H9 (cell line): ENCODE measurements at regions not wholly inside any gene's neighbourhood (a gene's known extent, or its start where the extent isn't known, plus 50 kb on each side); places are given as distances from the start of the nearest gene placed in this dataset.

Experiments
- DNase-seq: peaks from one replicate; pipeline ENCODE4 v3.0.0-alpha.2; 2017
- H2AFZ ChIP-seq: one replicate; pipeline ENCODE4 v1.6.1; 2013; ENCODE audit warnings: mild to moderate bottlenecking, low read length, control low read depth, moderate library complexity
- H2AK5ac ChIP-seq: 2 replicates; pipeline ENCODE4 v1.6.1; 2013; ENCODE audit warnings: low read length, control low read depth, mixed read lengths; ENCODE audit not compliant: insufficient read length
- H2BK120ac ChIP-seq: one replicate; pipeline ENCODE4 v1.6.1; 2013; ENCODE audit warnings: low read depth, mild to moderate bottlenecking, low read length, control low read depth, inconsistent platforms; ENCODE audit not compliant: poor library complexity, severe bottlenecking
- H2BK12ac ChIP-seq: 2 replicates; pipeline ENCODE4 v1.6.1; 2013; ENCODE audit warnings: low read length, control low read depth, mixed read lengths, low read depth; ENCODE audit not compliant: insufficient read length
- H2BK15ac ChIP-seq: 2 replicates; pipeline ENCODE4 v1.6.1; 2013; ENCODE audit warnings: low read depth, low read length, control low read depth
- H2BK20ac ChIP-seq: one replicate; pipeline ENCODE4 v1.6.1; 2013; ENCODE audit warnings: low read depth, mild to moderate bottlenecking, low read length, control low read depth, inconsistent platforms; ENCODE audit not compliant: poor library complexity, severe bottlenecking
- H2BK5ac ChIP-seq: 2 replicates; pipeline ENCODE4 v1.6.1; 2013; ENCODE audit warnings: low read length, control low read depth, mixed read lengths; ENCODE audit not compliant: insufficient read length
- H3K14ac ChIP-seq: 2 replicates; pipeline ENCODE4 v1.6.1; 2013; ENCODE audit warnings: low read length, control low read depth; ENCODE audit not compliant: insufficient read depth
- H3K18ac ChIP-seq: 2 replicates; pipeline ENCODE4 v1.6.1; 2013; ENCODE audit warnings: low read depth, mild to moderate bottlenecking, mixed read lengths, low read length, control low read depth; ENCODE audit not compliant: insufficient read length
- H3K23ac ChIP-seq: 2 replicates; pipeline ENCODE4 v1.6.1; 2013; ENCODE audit warnings: low read length, control low read depth, mixed read lengths, low read depth; ENCODE audit not compliant: insufficient read length
- H3K23me2 ChIP-seq: 2 replicates; pipeline ENCODE4 v1.6.1; 2013; ENCODE audit warnings: low read depth, mild to moderate bottlenecking, mixed read lengths, low read length, control low read depth; ENCODE audit not compliant: insufficient read length, poor library complexity, severe bottlenecking
- H3K27ac ChIP-seq: 2 replicates; pipeline ENCODE4 v1.5.1; 2013; ENCODE audit warnings: low read length, control low read depth, mixed read lengths, low read depth; ENCODE audit not compliant: insufficient read length
- H3K27me3 ChIP-seq: 2 replicates; pipeline ENCODE4 v1.6.1; 2013; ENCODE audit warnings: low read length, control low read depth, inconsistent platforms; ENCODE audit not compliant: insufficient read depth
- H3K4ac ChIP-seq: 2 replicates; pipeline ENCODE4 v1.6.1; 2013; ENCODE audit warnings: low read depth, mild to moderate bottlenecking, control low read depth, inconsistent platforms, low read length, moderate library complexity
- H3K4me1 ChIP-seq: 2 replicates; pipeline ENCODE4 v1.6.1; 2013; ENCODE audit warnings: low read length, control low read depth, inconsistent platforms; ENCODE audit not compliant: insufficient read depth
- H3K4me2 ChIP-seq: 2 replicates; pipeline ENCODE4 v1.6.1; 2013; ENCODE audit warnings: low read length, control low read depth, mixed read lengths; ENCODE audit not compliant: insufficient read length, insufficient read depth
- H3K56ac ChIP-seq: 2 replicates; pipeline ENCODE4 v1.6.1; 2013; ENCODE audit warnings: low read depth, mild to moderate bottlenecking, mixed read lengths, low read length, control low read depth; ENCODE audit not compliant: insufficient read length
- H3K79me1 ChIP-seq: 2 replicates; pipeline ENCODE4 v1.6.1; 2013; ENCODE audit warnings: low read depth, mild to moderate bottlenecking, moderate library complexity, low read length, control low read depth, inconsistent platforms; ENCODE audit not compliant: insufficient read depth, poor library complexity, severe bottlenecking
- H3K79me2 ChIP-seq: 2 replicates; pipeline ENCODE4 v1.6.1; 2013; ENCODE audit warnings: low read length, control low read depth, inconsistent platforms; ENCODE audit not compliant: insufficient read depth
- H3K9ac ChIP-seq: 2 replicates; pipeline ENCODE4 v1.6.1; 2013; ENCODE audit warnings: low read length, control low read depth, mixed read lengths; ENCODE audit not compliant: insufficient read length; ENCODE audit errors: extremely low read depth
- H3K9me3 ChIP-seq: one replicate; pipeline ENCODE4 v1.6.1; 2013; ENCODE audit warnings: low read depth, low read length, inconsistent platforms; ENCODE audit not compliant: control insufficient read depth
- H3T11ph ChIP-seq: one replicate; pipeline ENCODE4 v1.6.1; 2013; ENCODE audit warnings: mild to moderate bottlenecking, low read length, control low read depth, inconsistent platforms
- H4K20me1 ChIP-seq: one replicate; pipeline ENCODE4 v1.6.1; 2013; ENCODE audit not compliant: control insufficient read depth, insufficient read length, insufficient read depth
- H4K5ac ChIP-seq: 2 replicates; pipeline ENCODE4 v1.6.1; 2013; ENCODE audit warnings: low read depth, mild to moderate bottlenecking, mixed read lengths, low read length, control low read depth; ENCODE audit not compliant: insufficient read length
- H4K8ac ChIP-seq: replicated peaks from 2 replicates; pipeline ENCODE4 v1.6.1; 2013; ENCODE audit warnings: low read length, control low read depth, mixed read lengths, low read depth; ENCODE audit not compliant: insufficient read length
- H4K91ac ChIP-seq: 2 replicates; pipeline ENCODE4 v1.6.1; 2013; ENCODE audit warnings: low read depth, mild to moderate bottlenecking, moderate library complexity, mixed read lengths, low read length, control low read depth; ENCODE audit not compliant: insufficient read length
- H3K27ac Mint-ChIP-seq, 3 experiments: 2 replicates in 2 of 3; 3 replicates in 1 of 3; pipeline ENCODE4 v1.8.0; 2020 to 2021; ENCODE audit warnings: mixed read lengths in 3 of 3, mild to moderate bottlenecking in 1 of 3, moderate library complexity in 1 of 3
- H3K27me3 Mint-ChIP-seq: 2 replicates; pipeline ENCODE4 v1.8.0; 2021; ENCODE audit warnings: low read depth, mild to moderate bottlenecking, moderate library complexity, mixed read lengths
- H3K36me3 Mint-ChIP-seq, 3 experiments: 2 replicates in 2 of 3; 3 replicates in 1 of 3; pipeline ENCODE4 v1.8.0; 2020 to 2021; ENCODE audit warnings: low read depth in 3 of 3, mixed read lengths in 3 of 3; ENCODE audit not compliant: insufficient read depth in 1 of 3
- H3K4me1 Mint-ChIP-seq, 2 experiments: 2 replicates each; pipeline ENCODE4 v1.8.0; 2020; ENCODE audit warnings: mixed read lengths in 2 of 2
- H3K4me3 Mint-ChIP-seq, 2 experiments: 2 replicates in 1 of 2; 3 replicates in 1 of 2; pipeline ENCODE4 v1.8.0; 2020 to 2021; ENCODE audit warnings: mild to moderate bottlenecking in 2 of 2, mixed read lengths in 2 of 2, moderate library complexity in 1 of 2
- H3K9me3 Mint-ChIP-seq, 2 experiments: 2 replicates in 1 of 2; 3 replicates in 1 of 2; pipeline ENCODE4 v1.8.0; 2020; ENCODE audit warnings: mild to moderate bottlenecking in 2 of 2, mixed read lengths in 2 of 2, moderate library complexity in 1 of 2
- CTCF ChIP-seq: fragments of 200-600 bp; sonication (generic); conservative IDR thresholded peaks from 3 replicates; pipeline ENCODE4 v1.8.0; 2021; ENCODE audit warnings: antibody characterized with exemption, mild to moderate bottlenecking
- WGBS: extraction: QIAGEN DNeasy Blood & Tissue Kit; methylation state at CpG from one replicate; pipeline ENCODE4 v1.1.7; 2013; ENCODE audit warnings: missing lambda C conversion rate, low lambda C conversion rate, mixed read lengths; ENCODE audit not compliant: insufficient read length; ENCODE audit errors: extremely low coverage; 5-methylcytosine and 5-hydroxymethylcytosine counted together

- H2AK5ac ChIP-seq: no peak overlapping the region
- no peaks in the 10 kb centered on the region for H3K9me3 Mint-ChIP-seq
These were observed 119.7 kb upstream of the RBPJ start for GRCh38 chr4:26201120-26201519.

More at GRCh38 chr4:26201120-26201519, 119.7 kb upstream of the RBPJ start:
- no CpG with 5 or more reads among the region's 2 CpGs for WGBS
- H3K23me2 ChIP-seq: no peaks in the 10 kb centered on the region
- H3K79me2 ChIP-seq: no peaks in the 10 kb centered on the region
- H3K14ac ChIP-seq: no peak overlapping the region
- no peak overlapping the region for H2BK12ac ChIP-seq
- H2BK5ac ChIP-seq: no peak overlapping the region
- Mint-ChIP-seq H3K27me3 (peaks cover 9% of the 10 kb centered on the region; the same call in 1 of the 2 replicates), H3K27ac (no peak overlapping the region), H3K36me3 (no peaks in the 10 kb centered on the region), H3K4me3 (no peak overlapping the region), H3K4me1 (peaks cover 2 to 4% of the 10 kb centered on the region in 2 experiments)
- no peak overlapping the region for H3K18ac ChIP-seq
- H3K23ac ChIP-seq: no peak overlapping the region
- no peak overlapping the region for H2AFZ ChIP-seq
- no peak overlapping the region for H3K9ac ChIP-seq
- H3K4me2 ChIP-seq: no peak overlapping the region
- no peak overlapping the region for H2BK15ac ChIP-seq
- H4K91ac ChIP-seq: no peak overlapping the region
- H4K20me1 ChIP-seq: no peaks in the 10 kb centered on the region
- no peak overlapping the region for H4K5ac ChIP-seq
- H3K56ac ChIP-seq: no peak overlapping the region
- H3K27me3 ChIP-seq: no peaks in the 10 kb centered on the region
- no peaks in the 10 kb centered on the region for H3K9me3 ChIP-seq
- no peak overlapping the region for H2BK20ac ChIP-seq
- H4K8ac ChIP-seq: no peak overlapping the region
- no peak for DNase-seq
- H3K4ac ChIP-seq: no peak overlapping the region
- H3K27ac ChIP-seq: no peak overlapping the region
- no peaks in the 10 kb centered on the region; the same call in 1 of the 2 replicates for H3K4me1 ChIP-seq
- H3K79me1 ChIP-seq: no peaks in the 10 kb centered on the region
- no peak for TF ChIP-seq CTCF
- H2BK120ac ChIP-seq: no peak overlapping the region
- H3T11ph ChIP-seq: no peak overlapping the region
